CD4-positive, alpha-beta T cell (primary cell): ENCODE measurements at regions not wholly inside any gene's neighbourhood (a gene's known extent, or its start where the extent isn't known, plus 50 kb on each side); places are given as distances from the start of the nearest gene placed in this dataset.

Source experiments
- ATAC-seq: fragments of 200-7000 bp; cut with Tn5 transposase; one replicate; pipeline ENCODE4 v1.10.0; 2022; ENCODE audit warnings: mild to moderate bottlenecking; ENCODE audit not compliant: poor library complexity
- CTCF ChIA-PET: fragments of 350-600 bp; sonication (Branson Sonifier 250); formaldehyde crosslinking; loops from one replicate; lab custom pipeline; 2021; ENCODE audit warnings: antibody characterized with exemption, inconsistent platforms; lab: Charles Lee
- POLR2A ChIA-PET: fragments of 350-600 bp; sonication (Branson Sonifier 250); formaldehyde crosslinking; loops from one replicate; lab custom pipeline; 2021; ENCODE audit warnings: antibody characterized with exemption, inconsistent platforms; lab: Charles Lee
- DNase-seq, 14 experiments: peaks; one replicate each; pipeline ENCODE4 v3.0.0-alpha.2; 2013 to 2020; ENCODE audit warnings: mixed read lengths in 2 of 14
- H3K27ac ChIP-seq, 2 donors: one replicate each; pipeline versions ENCODE4 v1.5.1 to v1.7.0; 2013; ENCODE audit warnings: low read length in 2 of 2, low read depth in 1 of 2, mild to moderate bottlenecking in 1 of 2
- H3K27me3 ChIP-seq, 2 experiments: 1 replicate in 1 of 2; 2 replicates in 1 of 2; pipeline versions ENCODE4 v1.6.1 to v1.7.0; 2013; ENCODE audit warnings: low read length in 2 of 2, control low read depth in 1 of 2, mild to moderate bottlenecking in 1 of 2, moderate library complexity in 1 of 2; ENCODE audit not compliant: insufficient read depth in 2 of 2, control insufficient read depth in 1 of 2
- H3K36me3 ChIP-seq: one replicate; pipeline ENCODE4 v1.6.1; 2013; ENCODE audit warnings: low read length, control low read depth; ENCODE audit not compliant: insufficient read depth
- H3K4me1 ChIP-seq: one replicate; pipeline ENCODE4 v1.6.1; 2013; ENCODE audit warnings: low read length, control low read depth; ENCODE audit not compliant: insufficient read depth
- H3K4me3 ChIP-seq: one replicate; pipeline ENCODE4 v1.5.1; 2013; ENCODE audit warnings: mild to moderate bottlenecking, low read length, moderate library complexity
- H3K9me3 ChIP-seq, 2 experiments: 1 replicate in 1 of 2; 2 replicates in 1 of 2; pipeline versions ENCODE4 v1.6.1 to v1.7.0; 2013; ENCODE audit warnings: low read length in 2 of 2, mild to moderate bottlenecking in 2 of 2, control low read depth in 1 of 2, moderate library complexity in 1 of 2; ENCODE audit not compliant: control insufficient read depth in 1 of 2, insufficient read depth in 1 of 2
- H3K27ac Mint-ChIP-seq: one replicate; pipeline ENCODE4 v1.8.0; 2020; ENCODE audit warnings: mixed read lengths
- H3K27me3 Mint-ChIP-seq: one replicate; pipeline ENCODE4 v1.8.0; 2021; ENCODE audit warnings: mixed read lengths
- H3K36me3 Mint-ChIP-seq: one replicate; pipeline ENCODE4 v1.8.0; 2021; ENCODE audit warnings: low read depth, mixed read lengths
- H3K4me1 Mint-ChIP-seq: one replicate; pipeline ENCODE4 v1.8.0; 2021; ENCODE audit warnings: low read depth, mixed read lengths
- H3K4me3 Mint-ChIP-seq: one replicate; pipeline ENCODE4 v1.8.0; 2020; ENCODE audit warnings: mild to moderate bottlenecking, mixed read lengths
- H3K9me3 Mint-ChIP-seq: one replicate; pipeline ENCODE4 v1.8.0; 2020; ENCODE audit warnings: mixed read lengths
- intact Hi-C, 2 experiments: fragments of 100-400 bp; cut with DNase I in 1 of 2; cut with micrococcal nuclease in 1 of 2; formaldehyde crosslinking; loops; one replicate each; pipeline versions ENCODE4 v1.15.1 to v1.9.0; 2023 to 2025; cut with DNase I, micrococcal nuclease
- TF ChIP-seq, protein P1 (sequence below): fragments of 200-600 bp; IDR thresholded peaks from one replicate; pipeline ENCODE4 v1.8.0; 2022; ENCODE audit warnings: antibody characterized with exemption, mild to moderate bottlenecking

- H3K27ac ChIP-seq = no peak overlapping the region
- Mint-ChIP-seq H3K27me3 (no peaks in the 10 kb centered on the region), H3K9me3 (peaks cover 2% of the 10 kb centered on the region), H3K27ac (no peak overlapping the region), H3K36me3 (no peaks in the 10 kb centered on the region), H3K4me3 (no peak overlapping the region), H3K4me1 (no peaks in the 10 kb centered on the region)
- ATAC-seq (no peak), DNase-seq (no peak)
- H3K4me3 ChIP-seq = no peak overlapping the region
- CTCF ChIA-PET = no interaction called here
- POLR2A ChIA-PET = no interaction called here
- no peaks in the 10 kb centered on the region for H3K27me3 ChIP-seq
- H3K4me1 ChIP-seq = no peaks in the 10 kb centered on the region
- TF ChIP-seq, protein P1, sequence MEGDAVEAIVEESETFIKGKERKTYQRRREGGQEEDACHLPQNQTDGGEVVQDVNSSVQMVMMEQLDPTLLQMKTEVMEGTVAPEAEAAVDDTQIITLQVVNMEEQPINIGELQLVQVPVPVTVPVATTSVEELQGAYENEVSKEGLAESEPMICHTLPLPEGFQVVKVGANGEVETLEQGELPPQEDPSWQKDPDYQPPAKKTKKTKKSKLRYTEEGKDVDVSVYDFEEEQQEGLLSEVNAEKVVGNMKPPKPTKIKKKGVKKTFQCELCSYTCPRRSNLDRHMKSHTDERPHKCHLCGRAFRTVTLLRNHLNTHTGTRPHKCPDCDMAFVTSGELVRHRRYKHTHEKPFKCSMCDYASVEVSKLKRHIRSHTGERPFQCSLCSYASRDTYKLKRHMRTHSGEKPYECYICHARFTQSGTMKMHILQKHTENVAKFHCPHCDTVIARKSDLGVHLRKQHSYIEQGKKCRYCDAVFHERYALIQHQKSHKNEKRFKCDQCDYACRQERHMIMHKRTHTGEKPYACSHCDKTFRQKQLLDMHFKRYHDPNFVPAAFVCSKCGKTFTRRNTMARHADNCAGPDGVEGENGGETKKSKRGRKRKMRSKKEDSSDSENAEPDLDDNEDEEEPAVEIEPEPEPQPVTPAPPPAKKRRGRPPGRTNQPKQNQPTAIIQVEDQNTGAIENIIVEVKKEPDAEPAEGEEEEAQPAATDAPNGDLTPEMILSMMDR = no peak
- intact Hi-C loops = no loop called here
- no peaks in the 10 kb centered on the region for H3K36me3 ChIP-seq
- H3K9me3 ChIP-seq = peaks cover 0 to 15% of the 10 kb centered on the region in 2 experiments
These were observed 511.5 kb upstream of the CYLC2 start for GRCh38 chr9:102483651-102484050.

DNA sequence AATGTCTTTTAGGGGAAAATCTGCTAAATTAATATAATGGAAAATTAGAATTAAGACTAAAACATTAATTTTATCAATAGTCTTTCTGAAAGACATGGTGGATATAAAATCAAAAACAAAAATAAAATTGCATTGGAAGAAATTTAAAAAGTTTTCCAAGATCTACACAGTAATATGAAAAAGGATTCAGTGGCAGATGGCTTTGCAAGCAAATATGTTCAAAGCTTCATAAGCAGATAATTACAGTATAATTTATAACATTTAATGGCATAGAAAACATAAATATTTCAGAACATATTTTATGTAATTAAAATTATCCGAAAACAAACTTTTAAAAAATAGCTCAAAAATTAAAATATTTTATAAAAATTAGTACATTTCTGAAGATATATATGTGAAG is 512.4 kb upstream of the CYLC2 start:
- intact Hi-C loops = no loop called here
- TF ChIP-seq, protein P1 = no peak
- Mint-ChIP-seq H3K36me3 (no peaks in the 10 kb centered on the region), H3K4me3 (no peak overlapping the region), H3K4me1 (no peaks in the 10 kb centered on the region), H3K27ac (no peak overlapping the region), H3K27me3 (no peaks in the 10 kb centered on the region), H3K9me3 (peaks cover 2% of the 10 kb centered on the region)
- ATAC-seq (no peak), DNase-seq (no peak)
- Histone ChIP-seq H3K36me3 (no peaks in the 10 kb centered on the region), H3K9me3 (peaks cover 0 to 15% of the 10 kb centered on the region in 2 experiments), H3K27me3 (no peaks in the 10 kb centered on the region), H3K4me1 (no peaks in the 10 kb centered on the region), H3K4me3 (no peak overlapping the region), H3K27ac (no peak overlapping the region)
- ChIA-PET CTCF (no interaction called here), POLR2A (no interaction called here)

GRCh38 chr9:102479191-102479590 is 515.9 kb upstream of the CYLC2 start:
- TF ChIP-seq, protein P1 = no peak
- ATAC-seq = no peak

More at GRCh38 chr9:102479191-102479590, 515.9 kb upstream of the CYLC2 start:
- H3K4me3 Mint-ChIP-seq = no peak overlapping the region
- POLR2A ChIA-PET = no interaction called here
- no peaks in the 10 kb centered on the region for H3K4me1 ChIP-seq
- H3K27me3 Mint-ChIP-seq = no peaks in the 10 kb centered on the region
- H3K9me3 Mint-ChIP-seq = peaks cover 2% of the 10 kb centered on the region
- CTCF ChIA-PET = no interaction called here
- intact Hi-C loops = no loop called here
- DNase-seq = no peak
- H3K27ac ChIP-seq = no peak overlapping the region
- no peaks in the 10 kb centered on the region for H3K36me3 ChIP-seq
- H3K27ac Mint-ChIP-seq = no peak overlapping the region
- no peak overlapping the region for H3K4me3 ChIP-seq
- no peaks in the 10 kb centered on the region for H3K36me3 Mint-ChIP-seq
- H3K9me3 ChIP-seq = no peaks in the 10 kb centered on the region
- no peaks in the 10 kb centered on the region for H3K27me3 ChIP-seq
- H3K4me1 Mint-ChIP-seq = no peaks in the 10 kb centered on the region
